ENCODE measurements at regions not wholly inside any gene's neighbourhood (a gene's known extent, or its start where the extent isn't known, plus 50 kb on each side); places are given as distances from the start of the nearest gene placed in this dataset.
"Not testable (repeated sequence)": the region's sequence is repeated elsewhere in the genome, so short reads cannot be mapped to it uniquely, and the experiment has no call there.

DNA sequence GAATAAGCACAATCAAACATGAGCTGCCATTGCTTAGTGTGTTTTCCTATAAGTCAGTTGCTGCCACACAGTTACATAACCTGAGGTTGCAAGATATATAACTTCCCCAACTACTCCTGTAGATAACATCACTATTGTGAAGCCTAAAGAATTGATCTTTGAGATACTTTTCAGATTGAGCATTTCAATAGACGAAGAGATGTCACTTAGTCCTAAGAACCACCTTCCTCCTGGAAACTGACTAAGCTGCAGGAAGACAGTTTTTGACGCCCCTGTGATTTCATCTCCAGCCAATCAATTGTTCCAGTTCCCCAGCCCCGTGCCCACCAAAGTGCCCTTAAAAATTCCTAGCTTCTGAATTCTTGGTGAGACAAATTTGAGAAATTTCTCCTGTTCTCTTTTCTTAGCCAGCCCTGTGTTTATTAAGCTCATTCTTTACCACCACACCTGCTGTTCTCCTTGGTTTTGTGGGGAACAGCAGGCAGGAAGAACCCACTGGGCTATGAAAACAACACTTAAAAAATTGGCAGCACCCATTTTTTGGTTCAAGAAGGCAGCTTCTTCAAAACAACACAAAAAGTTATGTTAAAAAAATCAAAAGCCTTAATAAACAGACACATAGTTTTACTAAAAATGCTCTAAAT, 317.1 kb upstream of the PABPC4L start:
- intact Hi-C loops (cut with micrococcal nuclease), result no loop called here

DNA sequence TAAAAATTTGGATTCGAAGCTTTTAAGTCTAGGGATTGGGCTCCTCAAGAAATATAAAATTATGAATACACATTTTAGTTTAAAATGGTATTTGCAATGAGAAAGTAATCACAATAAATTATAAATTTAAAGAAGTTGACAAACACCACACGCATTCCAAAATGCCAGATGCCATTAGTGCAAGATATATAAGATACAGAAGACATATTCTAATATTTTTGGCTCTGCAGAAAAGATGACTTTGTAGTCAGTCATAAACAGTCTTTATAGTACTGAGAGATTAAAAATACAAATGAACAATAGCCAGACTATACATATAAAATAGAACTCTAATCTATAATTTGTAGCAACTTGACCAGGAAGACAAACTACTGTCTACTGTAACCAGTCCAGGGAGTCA, 309.0 kb upstream of the PABPC4L start:
- intact Hi-C loops (cut with micrococcal nuclease), result no loop called here

DNA sequence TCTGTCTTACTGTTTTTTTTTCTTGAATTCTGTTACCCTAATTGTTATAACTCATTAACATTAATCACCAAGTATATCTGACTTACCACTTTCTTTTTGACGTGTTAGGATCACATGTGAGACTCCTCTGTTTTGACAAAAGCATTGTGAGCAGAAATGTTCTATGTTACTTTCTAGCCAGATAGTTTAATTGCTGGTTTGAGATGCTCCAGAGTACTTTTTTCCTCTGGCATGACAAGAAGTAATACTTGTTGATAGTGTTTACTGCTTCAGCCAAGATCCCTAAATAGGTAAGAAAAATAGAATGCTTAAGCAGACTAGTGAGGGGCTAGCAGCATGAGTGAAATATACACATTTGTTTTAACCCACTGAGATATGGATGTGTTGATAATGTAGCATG, 303.9 kb upstream of the PABPC4L start:
- intact Hi-C loops (cut with micrococcal nuclease), result no loop called here

DNA sequence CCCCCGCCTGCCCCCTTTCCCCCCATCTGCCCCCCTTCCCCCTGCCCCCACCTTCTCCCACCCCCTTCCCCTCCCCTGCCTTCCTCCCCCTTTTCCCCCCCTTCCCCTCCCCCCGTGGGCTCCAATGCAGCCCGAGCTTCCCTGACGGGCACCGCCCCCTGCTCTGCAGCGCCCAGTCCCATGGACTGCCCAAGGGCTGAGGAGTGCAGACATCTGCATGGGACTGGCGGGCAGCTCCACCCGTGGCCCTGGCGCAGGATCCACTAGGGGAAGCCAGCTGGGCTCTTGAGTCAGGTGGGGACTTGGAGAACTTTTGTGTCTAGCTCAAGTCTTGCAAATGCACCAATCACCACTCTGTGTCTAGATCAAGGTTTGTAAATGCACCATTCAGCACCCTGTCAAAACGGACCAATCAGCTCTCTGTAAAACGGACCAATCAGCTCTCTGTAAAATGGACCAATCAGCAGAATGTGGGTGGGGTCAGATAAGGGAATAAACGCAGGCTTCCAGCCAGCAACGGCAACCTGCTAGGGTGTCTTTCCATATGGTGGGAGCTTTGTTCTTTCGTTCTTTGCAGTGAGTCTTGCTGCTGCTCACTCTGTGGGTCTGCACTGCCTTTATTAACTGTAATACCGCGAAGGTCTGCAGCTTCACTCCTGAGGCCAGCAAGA, 300.5 kb upstream of the PABPC4L start:
- intact Hi-C loops (cut with micrococcal nuclease), result no loop called here

DNA sequence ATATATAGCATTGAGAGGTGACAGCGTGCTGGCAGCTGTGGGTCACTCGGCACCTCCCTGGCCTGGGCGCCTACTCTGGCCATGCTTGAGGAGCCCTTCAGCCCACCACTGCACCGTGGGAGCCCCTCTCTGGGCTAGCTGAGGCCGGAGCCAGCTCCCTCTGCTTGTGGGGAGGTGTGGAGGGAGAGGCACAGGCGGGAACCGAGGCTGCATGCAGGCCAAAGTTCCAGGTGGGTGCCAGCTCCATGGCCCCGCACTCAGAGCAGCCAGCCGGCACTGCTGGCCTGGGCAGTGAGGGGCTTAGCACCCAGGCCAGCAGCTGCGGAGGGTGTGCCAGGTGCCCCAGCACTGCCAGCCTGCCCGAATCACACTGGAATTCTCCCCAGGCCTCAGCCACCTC, 299.9 kb upstream of the PABPC4L start:
- intact Hi-C loops (cut with micrococcal nuclease), result not testable (repeated sequence)

DNA sequence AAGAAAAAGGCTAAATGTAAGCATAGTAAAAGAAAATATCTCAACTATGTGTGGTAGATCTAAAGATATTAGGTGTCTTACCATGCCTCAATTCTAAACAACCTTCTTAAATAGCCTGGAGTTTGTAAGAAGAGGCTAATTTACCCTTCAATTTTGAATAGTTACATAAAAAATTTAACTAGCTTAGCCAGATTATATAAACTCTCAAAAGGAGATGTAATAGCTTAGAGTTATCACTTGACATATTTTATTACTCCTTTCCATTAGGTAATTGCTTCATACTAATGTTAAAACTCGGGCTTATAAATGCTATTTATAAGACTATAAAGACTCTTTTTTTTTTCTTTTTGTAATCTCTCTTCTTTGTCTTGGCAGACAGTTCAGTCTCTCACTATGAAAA, 297.5 kb upstream of the PABPC4L start:
- intact Hi-C loops (cut with micrococcal nuclease), result no loop called here

DNA sequence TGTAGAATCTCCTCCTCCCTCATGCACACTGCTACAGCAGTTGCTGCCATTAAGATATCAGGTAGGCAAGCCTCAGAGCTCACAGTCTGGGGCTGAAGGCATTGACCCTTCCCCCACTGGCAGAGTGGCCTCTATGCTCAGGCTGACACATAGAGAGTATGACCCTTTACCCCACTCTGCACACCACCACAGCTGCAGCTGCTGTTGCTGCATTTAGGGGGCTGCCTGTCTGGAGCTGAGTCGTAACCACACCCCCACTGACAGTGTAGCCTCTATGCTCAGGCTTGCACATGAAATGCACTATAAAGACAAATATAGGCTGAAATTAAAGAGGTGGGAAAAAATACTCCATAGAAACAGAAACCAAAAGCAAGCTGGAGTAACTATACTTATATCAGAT, 289.3 kb upstream of the PABPC4L start:
- intact Hi-C loops (cut with micrococcal nuclease), result no loop called here

DNA sequence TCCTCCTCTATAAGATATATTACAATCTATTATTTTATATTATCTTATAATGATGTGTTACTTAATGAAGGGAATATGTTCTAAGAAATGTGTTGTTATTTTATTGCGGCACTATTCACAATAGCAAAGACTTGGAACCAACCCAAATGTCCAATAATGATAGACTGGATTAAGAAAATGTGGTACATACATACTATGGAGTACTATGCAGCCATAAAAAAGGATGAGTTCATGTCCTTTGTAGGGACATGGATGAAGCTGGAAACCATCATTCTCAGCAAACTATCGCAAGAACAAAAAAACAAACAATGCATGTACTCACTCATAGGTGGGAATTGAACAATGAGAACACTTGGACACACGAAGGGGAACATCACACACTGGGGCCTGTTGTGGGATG, 281.9 kb upstream of the PABPC4L start:
- intact Hi-C loops (cut with micrococcal nuclease), result not testable (repeated sequence)

DNA sequence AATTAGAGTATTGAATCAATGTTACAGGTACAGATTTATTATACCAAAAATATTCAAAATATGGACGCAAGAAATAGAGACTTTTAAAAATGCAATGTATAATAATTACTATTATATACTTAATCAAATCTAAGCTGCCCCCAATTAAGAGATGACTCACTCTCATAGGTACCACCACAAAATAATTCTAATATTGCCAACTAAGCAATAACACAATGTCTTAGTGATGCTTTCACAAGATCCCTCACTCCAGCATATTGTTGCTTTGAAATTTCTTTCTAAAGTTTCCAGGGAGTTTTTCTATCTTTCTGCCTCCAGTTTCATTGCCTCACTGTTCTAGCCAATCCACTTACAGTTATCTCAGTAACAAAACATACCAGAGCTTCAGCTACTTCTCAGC, 270.0 kb upstream of the PABPC4L start:
- intact Hi-C loops (cut with micrococcal nuclease), result loop anchor here (10.0 kb wide), 1 partner anchor 1043 kb away; no protein-coding TSS in a partner anchor

DNA sequence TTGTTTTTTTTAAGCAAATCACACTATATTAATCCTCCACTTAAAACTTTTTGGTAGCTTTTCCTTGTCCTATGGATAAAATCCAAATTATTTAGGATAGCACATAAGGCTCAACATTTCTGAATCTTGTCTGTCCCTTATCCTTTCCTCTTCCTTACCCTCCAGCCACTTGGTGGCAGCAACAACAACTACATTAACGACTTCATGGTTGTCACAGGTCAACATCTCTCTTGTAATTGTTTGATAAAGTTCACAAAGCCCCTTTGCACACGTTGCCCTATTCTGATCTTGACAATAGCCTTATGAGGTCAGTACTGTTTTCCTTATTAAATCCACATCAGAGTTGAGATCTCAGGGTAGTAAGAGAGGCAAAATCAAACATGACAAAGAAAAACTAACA, 269.0 kb upstream of the PABPC4L start:
- intact Hi-C loops (cut with micrococcal nuclease), result loop anchor here (10.0 kb wide), 1 partner anchor 1044 kb away; no protein-coding TSS in a partner anchor

DNA sequence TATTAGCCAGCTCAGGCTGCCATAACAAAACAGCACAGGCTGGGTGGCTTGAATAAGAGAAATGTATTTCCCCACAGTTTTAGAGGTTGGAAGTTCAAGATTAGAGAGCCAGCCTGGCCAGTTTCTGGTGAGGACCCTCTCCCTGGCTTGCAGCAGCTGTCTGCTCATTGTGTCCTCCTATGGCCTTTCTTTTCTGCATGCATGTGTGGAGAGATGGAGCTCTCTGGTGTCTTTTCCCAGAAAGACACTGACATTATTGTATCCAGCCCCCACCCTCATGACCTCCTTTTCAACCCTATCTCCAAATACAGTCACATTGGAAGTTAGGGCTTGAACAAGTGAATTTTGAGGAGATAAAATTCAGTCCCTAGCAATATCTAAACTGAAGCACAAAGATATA, 263.8 kb upstream of the PABPC4L start:
- intact Hi-C loops (cut with micrococcal nuclease), result no loop called here

DNA sequence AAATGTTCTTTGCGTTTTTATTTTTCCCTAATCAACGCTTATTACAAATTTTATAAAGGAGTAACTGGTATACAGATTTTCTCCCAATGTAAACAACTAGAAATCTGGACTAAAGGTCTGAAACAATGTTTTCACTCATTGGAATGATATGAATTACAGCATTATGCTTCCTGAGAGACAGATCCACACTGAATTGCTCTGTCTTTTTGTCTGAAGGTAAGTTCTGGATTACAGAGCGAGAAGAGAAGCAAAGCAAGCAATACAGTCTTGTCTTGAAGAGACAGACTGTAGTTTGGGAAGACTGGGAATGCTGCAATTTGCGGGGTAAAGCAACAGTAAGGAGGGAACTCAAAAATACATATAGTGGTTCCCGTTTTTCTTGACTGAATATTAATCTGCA, 262.2 kb upstream of the PABPC4L start:
- intact Hi-C loops (cut with micrococcal nuclease), result no loop called here

DNA sequence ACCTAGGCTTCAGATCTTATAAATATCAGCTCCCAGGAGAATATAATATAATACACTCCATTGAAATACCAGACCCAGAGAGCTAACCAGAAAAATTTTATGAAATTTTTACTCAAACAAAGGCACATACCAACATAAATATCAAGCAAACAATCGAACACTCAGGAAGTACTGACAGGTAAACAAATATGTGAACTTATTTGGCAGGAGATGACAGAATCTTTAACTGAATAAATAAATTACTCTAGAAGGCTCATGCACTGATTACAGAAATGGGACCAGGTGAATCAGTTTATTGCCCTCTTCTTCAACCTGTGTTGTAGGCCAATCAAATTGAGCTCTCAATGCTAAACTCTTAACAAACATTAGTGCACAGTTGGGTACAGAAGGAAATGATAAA, 225.2 kb upstream of the PABPC4L start:
- intact Hi-C loops (cut with micrococcal nuclease), result no loop called here

DNA sequence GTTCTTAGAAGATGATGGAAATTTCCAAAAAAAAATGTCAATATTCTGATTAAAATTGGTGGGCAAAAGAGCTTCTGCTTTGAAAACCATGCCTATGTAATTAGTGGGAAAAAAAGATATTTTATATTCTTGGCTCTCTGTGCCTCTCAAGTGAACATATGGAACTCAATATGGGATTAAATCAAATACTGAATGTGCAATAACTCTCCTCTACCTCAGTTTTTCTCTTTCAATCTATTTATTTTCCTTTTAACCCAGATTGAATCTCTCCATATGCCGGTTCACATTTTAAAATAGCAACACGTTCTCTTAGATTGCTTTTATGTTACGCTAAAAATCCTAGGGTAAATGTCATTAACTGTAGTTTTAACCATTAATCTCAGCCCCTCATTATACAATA, 224.2 kb upstream of the PABPC4L start:
- intact Hi-C loops (cut with micrococcal nuclease), result no loop called here

DNA sequence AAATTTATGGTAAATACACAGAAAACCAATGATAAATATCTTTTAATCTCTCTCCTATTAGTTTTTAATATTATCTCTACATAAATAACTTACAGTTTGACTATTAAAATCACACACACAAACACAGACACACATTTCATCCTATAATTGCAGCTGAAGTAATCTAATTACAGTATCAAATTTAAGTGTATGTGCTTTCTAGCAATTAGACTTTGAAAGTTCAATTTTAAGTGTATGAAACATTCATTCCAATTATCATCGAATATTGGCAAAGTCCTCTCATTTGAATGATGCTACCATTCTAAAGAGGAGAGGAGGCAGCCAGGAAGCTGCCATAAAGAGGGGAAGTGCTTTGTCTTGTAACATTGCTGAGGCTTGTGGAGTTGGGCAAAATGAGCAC, 221.2 kb upstream of the PABPC4L start:
- intact Hi-C loops (cut with micrococcal nuclease), result no loop called here

DNA sequence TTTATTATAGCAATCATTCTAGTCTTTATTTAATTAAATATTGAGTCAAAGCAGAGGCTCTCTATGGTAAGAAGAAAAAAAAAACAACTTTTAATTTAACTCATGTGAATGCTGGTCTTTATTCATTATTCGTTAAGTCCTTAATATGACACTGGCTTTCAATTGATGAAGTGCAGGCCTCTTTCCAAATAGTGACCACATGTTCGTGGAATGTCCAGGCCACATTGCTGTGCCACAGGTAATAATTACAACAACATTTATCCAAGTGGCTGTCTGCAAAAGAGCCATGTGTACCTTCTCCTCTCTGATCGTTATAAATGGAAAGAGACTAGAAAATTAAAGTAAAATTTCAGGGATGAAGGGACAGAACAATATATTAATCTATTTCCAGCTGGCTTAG, 220.1 kb upstream of the PABPC4L start:
- intact Hi-C loops (cut with micrococcal nuclease), result no loop called here

DNA sequence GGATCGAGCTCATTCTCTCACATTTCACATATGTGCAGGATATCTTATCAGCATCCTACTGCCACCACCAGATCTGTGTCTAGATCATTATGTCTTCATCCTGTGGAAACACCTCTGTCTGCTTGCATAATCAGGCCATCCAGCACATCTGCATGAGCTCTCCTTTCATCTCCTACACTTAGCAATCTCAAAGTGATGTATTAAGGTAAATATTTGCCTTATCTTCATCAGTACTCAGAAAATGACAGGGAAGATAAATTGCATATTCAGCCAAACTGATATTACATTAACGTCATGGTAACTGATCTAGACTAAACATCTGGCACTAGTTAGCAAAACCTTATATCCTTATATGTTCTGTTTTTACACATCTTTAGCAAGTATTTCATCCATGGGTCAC, 207.3 kb upstream of the PABPC4L start:
- intact Hi-C loops (cut with micrococcal nuclease), result no loop called here

DNA sequence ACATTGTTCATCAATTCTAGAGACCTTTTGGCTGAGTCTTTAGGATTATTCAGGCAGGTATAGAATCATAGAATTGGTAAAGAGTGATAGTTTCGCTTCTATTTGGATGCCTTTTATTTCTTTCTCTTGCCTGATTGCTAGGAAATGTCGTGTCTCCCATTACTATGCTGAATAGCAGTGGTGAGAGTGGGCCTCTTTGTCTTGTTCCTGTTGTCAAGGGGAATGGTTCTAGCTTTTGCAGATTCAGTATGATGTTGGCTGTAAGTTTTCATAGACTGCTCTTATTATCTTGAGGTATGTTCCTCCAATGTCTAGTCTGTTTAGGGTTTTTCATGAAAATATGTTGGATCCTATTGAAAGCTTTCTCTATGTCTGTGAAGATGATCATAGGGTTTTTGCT, 200.2 kb upstream of the PABPC4L start:
- intact Hi-C loops (cut with micrococcal nuclease), result no loop called here

DNA sequence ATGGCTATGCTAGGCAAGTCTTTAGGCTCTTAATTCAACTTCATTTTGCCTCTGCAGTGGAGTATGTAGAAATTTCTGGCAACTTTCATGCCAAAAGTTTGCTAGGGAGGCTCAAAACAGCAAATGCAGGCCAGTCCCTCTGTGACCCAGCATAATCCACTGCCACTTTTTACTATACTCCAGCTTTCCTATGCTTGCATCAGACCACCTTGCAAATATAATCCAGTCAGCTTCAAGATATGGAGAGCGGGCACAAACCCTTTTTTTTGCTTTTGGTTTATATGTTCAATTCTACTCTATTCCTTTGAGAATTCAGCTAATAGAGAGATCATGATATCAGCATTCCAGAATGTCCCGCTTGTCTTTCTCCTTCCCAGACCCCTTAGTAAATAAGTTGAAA, 192.0 kb upstream of the PABPC4L start:
- intact Hi-C loops (cut with micrococcal nuclease), result no loop called here

DNA sequence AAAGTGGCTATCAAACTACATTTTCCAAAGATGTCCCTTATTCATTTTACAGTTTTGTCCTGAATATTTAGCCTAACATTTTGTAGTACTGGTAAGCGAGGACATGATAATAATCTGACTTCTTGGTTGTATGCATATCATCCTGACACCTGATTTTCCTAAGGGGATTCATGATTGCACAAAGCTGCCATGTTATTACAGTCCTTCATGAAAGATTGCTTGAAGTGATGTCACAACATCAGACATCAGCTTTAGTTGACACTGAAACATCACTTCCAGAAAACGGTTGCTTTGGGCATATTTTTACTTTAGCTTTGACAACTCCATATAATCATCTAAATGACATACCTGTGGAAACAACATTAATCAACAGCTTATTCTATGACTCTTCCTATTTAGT, 188.7 kb upstream of the PABPC4L start:
- intact Hi-C loops (cut with micrococcal nuclease), result no loop called here

DNA sequence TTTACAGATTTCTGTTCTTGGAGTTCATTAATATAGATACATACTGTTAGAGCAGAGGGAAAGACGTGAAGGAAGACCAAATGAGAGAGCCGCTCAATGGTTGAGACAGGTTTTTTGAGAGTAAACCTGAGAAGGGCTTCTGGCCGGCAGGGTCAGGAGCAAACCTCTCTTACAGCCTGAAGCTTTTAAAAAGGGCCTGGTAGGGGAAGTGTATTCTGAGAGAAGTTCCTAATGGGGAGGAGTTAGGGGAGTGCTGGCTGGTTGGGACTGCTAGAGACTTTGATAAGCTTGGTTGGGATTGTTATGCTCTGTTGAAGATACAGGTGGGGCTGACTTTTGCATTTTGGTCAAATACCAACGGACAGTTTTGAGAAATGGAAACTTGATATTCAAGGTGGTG, 186.8 kb upstream of the PABPC4L start:
- intact Hi-C loops (cut with micrococcal nuclease), result no loop called here

DNA sequence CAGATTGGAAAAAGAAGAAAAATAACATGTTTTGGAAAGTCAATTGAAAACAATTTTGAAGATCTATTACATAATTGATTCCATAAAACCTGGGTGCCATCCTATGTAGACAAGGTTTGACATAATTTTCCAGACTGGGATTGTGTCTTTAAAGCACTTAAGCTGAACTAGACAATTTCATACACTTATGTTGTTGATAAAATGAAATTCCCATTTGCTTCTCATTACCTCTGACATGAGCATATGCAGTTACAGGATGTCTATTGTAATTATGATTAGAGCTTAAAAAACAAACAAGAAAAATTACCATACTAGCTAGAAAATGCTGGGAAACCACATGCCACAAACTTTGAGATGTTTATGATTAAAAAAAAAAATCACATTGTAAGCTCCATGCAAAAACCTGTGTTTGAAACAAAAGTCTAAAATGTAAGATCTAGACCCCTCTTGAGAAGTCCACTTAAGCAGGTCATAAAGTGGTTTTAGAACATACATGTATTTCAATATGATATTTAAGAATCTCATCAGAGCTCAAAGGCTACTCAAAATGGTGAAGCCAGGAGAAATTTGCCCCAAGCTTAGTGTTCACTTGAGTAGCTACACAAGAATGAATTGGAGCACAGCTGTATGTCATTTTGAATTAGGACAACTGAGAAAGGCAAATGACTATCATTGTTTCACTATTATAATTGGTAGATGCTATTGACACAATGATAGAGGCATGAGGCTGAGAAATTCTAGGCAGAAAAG, 181.1 kb upstream of the PABPC4L start:
- intact Hi-C loops (cut with micrococcal nuclease), result no loop called here

DNA sequence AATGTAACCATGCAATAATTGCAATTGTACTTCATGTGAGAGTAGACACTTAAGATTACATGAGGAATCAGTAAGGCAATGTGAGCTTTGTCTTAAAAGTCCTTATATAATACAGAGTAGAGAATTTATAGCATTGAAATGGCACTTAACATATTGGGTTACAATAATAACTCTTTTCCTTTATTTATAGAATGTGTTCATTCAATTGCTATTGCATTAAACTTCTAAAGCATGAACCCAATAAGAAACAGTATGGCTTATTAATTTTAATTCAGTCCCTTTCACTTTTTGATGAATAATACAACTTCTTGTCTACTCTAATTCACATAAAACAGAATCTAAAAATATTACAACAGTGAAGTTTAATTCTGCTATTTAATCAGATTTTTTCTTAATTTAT, 174.2 kb upstream of the PABPC4L start:
- intact Hi-C loops (cut with micrococcal nuclease), result no loop called here

All from T-helper 2 cell treated with Interferon-gamma antibody and Interleukin-4, amounts not matched to agents 100 ng/mL and 5 ng/mL, for 36 hours (primary cell).